Astrocyte (in vitro differentiated cells and primary cell): ENCODE measurements at regions not wholly inside any gene's neighbourhood (a gene's known extent, or its start where the extent isn't known, plus 50 kb on each side); places are given as distances from the start of the nearest gene placed in this dataset.
"Not testable (repeated sequence)": the region's sequence is repeated elsewhere in the genome, so short reads cannot be mapped to it uniquely, and the experiment has no call there.

Experiments used
- DNase-seq: peaks from one replicate; pipeline ENCODE4 v3.0.0-alpha.2; 2010; ENCODE audit warnings: low read depth
- FAIRE-seq: peaks from 2 replicates; lab custom pipeline; 2011; peaks lifted over from hg19 to GRCh38; lab: Jason Lieb, UNC
- H2AFZ ChIP-seq: 2 replicates; pipeline ENCODE4 v1.6.0; 2012; ENCODE audit warnings: low read depth, low read length, inconsistent platforms
- H3K27ac ChIP-seq: 2 replicates; pipeline ENCODE4 v1.5.1; 2011; ENCODE audit warnings: low read depth, low read length, inconsistent platforms
- H3K27me3 ChIP-seq: 2 replicates; pipeline ENCODE4 v1.6.0; 2011; ENCODE audit warnings: low read length, inconsistent platforms; ENCODE audit not compliant: insufficient read depth
- H3K36me3 ChIP-seq: 2 replicates; pipeline ENCODE4 v1.5.1; 2011; ENCODE audit warnings: low read length, inconsistent platforms; ENCODE audit not compliant: insufficient read depth
- H3K4me1 ChIP-seq: 2 replicates; pipeline ENCODE4 v1.5.1; 2011; ENCODE audit warnings: low read length, inconsistent platforms; ENCODE audit not compliant: insufficient read depth
- H3K4me2 ChIP-seq: 2 replicates; pipeline ENCODE4 v1.6.0; 2012; ENCODE audit warnings: low read length, inconsistent platforms
- H3K4me3 ChIP-seq: 2 replicates; pipeline ENCODE4 v1.5.1; 2011; ENCODE audit warnings: low read depth, mild to moderate bottlenecking, low read length, inconsistent platforms; ENCODE audit not compliant: insufficient read depth
- H3K79me2 ChIP-seq: 2 replicates; pipeline ENCODE4 v1.6.0; 2012; ENCODE audit warnings: mild to moderate bottlenecking, low read length, inconsistent platforms; ENCODE audit not compliant: insufficient read depth
- H3K9ac ChIP-seq: 2 replicates; pipeline ENCODE4 v1.6.0; 2012; ENCODE audit warnings: mild to moderate bottlenecking, low read length, inconsistent platforms
- H3K9me3 ChIP-seq: 2 replicates; pipeline ENCODE4 v1.5.1; 2012; ENCODE audit warnings: low read depth, mild to moderate bottlenecking, low read length, inconsistent platforms; ENCODE audit not compliant: insufficient read depth
- H4K20me1 ChIP-seq: 2 replicates; pipeline ENCODE4 v1.6.0; 2012; ENCODE audit warnings: low read length, inconsistent platforms; ENCODE audit not compliant: insufficient read depth
- H3K27ac Mint-ChIP-seq: one replicate; pipeline ENCODE4 v1.8.0; 2021; ENCODE audit warnings: mild to moderate bottlenecking, mixed read lengths; ENCODE audit not compliant: unreplicated experiment
- H3K27me3 Mint-ChIP-seq: one replicate; pipeline ENCODE4 v1.8.0; 2021; ENCODE audit warnings: low read depth, mixed read lengths; ENCODE audit not compliant: unreplicated experiment
- H3K36me3 Mint-ChIP-seq: one replicate; pipeline ENCODE4 v1.8.0; 2021; ENCODE audit warnings: low read depth, mixed read lengths; ENCODE audit not compliant: unreplicated experiment
- H3K4me1 Mint-ChIP-seq: one replicate; pipeline ENCODE4 v1.8.0; 2021; ENCODE audit warnings: low read depth, mixed read lengths; ENCODE audit not compliant: unreplicated experiment
- H3K4me3 Mint-ChIP-seq: one replicate; pipeline ENCODE4 v1.8.0; 2021; ENCODE audit warnings: mild to moderate bottlenecking, moderate library complexity, mixed read lengths; ENCODE audit not compliant: unreplicated experiment
- H3K9me3 Mint-ChIP-seq: one replicate; pipeline ENCODE4 v1.8.0; 2021; ENCODE audit warnings: mild to moderate bottlenecking, mixed read lengths; ENCODE audit not compliant: unreplicated experiment
- EZH2 ChIP-seq: IDR thresholded peaks from 2 replicates; pipeline ENCODE4 v1.6.1; 2012; ENCODE audit warnings: mild to moderate bottlenecking, low read length, inconsistent platforms; ENCODE audit not compliant: insufficient read depth
- TF ChIP-seq, protein P1 (sequence below): IDR thresholded peaks from 2 replicates; pipeline ENCODE4 v1.5.1; 2011; ENCODE audit warnings: low read depth, mild to moderate bottlenecking, inconsistent platforms, low read length, moderate library complexity; ENCODE audit not compliant: insufficient read depth

DNA sequence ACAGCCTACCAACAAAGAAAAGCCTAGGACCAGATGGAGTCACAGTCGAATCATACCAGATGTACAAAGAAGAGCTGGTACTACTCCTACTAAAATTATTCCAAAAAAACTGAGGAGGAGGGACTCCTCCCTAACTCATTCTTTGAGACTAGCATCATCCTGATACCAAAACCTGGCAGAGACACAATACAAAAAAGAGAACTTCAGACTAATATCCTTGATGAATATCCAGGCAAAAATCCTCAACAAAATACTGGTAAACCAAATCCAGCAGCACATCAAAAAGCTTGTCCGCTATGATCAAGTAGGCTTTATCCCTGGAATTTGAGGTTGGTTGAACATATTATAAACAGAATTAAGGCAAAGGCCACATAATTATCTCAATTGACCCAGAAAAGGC, 900.4 kb upstream of the ARRDC3 start:
- Mint-ChIP-seq H3K27me3 (no peaks in the 10 kb centered on the region), H3K9me3 (no peaks in the 10 kb centered on the region), H3K4me3 (no peak overlapping the region), H3K27ac (no peak overlapping the region), H3K36me3 (no peaks in the 10 kb centered on the region), H3K4me1 (no peaks in the 10 kb centered on the region)
- TF ChIP-seq, protein P1, sequence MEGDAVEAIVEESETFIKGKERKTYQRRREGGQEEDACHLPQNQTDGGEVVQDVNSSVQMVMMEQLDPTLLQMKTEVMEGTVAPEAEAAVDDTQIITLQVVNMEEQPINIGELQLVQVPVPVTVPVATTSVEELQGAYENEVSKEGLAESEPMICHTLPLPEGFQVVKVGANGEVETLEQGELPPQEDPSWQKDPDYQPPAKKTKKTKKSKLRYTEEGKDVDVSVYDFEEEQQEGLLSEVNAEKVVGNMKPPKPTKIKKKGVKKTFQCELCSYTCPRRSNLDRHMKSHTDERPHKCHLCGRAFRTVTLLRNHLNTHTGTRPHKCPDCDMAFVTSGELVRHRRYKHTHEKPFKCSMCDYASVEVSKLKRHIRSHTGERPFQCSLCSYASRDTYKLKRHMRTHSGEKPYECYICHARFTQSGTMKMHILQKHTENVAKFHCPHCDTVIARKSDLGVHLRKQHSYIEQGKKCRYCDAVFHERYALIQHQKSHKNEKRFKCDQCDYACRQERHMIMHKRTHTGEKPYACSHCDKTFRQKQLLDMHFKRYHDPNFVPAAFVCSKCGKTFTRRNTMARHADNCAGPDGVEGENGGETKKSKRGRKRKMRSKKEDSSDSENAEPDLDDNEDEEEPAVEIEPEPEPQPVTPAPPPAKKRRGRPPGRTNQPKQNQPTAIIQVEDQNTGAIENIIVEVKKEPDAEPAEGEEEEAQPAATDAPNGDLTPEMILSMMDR, result no peak
- no peak for TF ChIP-seq EZH2
- no peaks in the 10 kb centered on the region for H4K20me1 ChIP-seq
- no peak overlapping the region for H2AFZ ChIP-seq
- DNase-seq (peak; percentile 71), FAIRE-seq (no peak)
- H3K27ac ChIP-seq, result no peak overlapping the region
- no peaks in the 10 kb centered on the region for H3K36me3 ChIP-seq
- H3K79me2 ChIP-seq, result no peaks in the 10 kb centered on the region
- no peak overlapping the region for H3K4me2 ChIP-seq
- H3K9me3 ChIP-seq, result no peaks in the 10 kb centered on the region
- no peaks in the 10 kb centered on the region for H3K4me1 ChIP-seq
- no peak overlapping the region for H3K4me3 ChIP-seq
- no peaks in the 10 kb centered on the region for H3K27me3 ChIP-seq
- no peak overlapping the region for H3K9ac ChIP-seq

DNA sequence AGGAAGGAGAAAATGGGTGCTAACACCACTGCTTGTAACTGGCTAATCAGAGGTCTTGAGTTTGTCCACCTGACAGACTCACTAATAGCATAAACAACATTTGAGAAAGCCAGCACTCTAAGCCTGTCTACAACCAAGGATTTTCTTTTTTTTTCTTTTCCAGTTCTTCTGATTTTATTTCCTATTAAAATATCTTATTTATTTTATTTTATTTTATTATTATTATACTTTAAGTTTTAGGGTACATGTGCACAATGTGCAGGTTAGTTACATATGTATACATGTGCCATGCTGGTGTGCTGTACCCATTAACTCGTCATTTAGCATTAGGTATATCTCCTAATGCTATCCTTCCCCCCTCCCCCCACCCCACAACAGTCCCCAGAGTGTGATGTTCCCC, 888.6 kb upstream of the ARRDC3 start:
- H4K20me1 ChIP-seq, H2AFZ ChIP-seq, H3K27me3 Mint-ChIP-seq, H3K9me3 Mint-ChIP-seq, H3K4me3 ChIP-seq, H3K27ac Mint-ChIP-seq, H3K79me2 ChIP-seq, H3K9me3 ChIP-seq, H3K4me3 Mint-ChIP-seq, H3K4me1 ChIP-seq, FAIRE-seq, H3K27ac ChIP-seq, H3K9ac ChIP-seq, H3K27me3 ChIP-seq, H3K4me1 Mint-ChIP-seq, DNase-seq, H3K4me2 ChIP-seq, H3K36me3 ChIP-seq, H3K36me3 Mint-ChIP-seq: not testable (repeated sequence)

DNA sequence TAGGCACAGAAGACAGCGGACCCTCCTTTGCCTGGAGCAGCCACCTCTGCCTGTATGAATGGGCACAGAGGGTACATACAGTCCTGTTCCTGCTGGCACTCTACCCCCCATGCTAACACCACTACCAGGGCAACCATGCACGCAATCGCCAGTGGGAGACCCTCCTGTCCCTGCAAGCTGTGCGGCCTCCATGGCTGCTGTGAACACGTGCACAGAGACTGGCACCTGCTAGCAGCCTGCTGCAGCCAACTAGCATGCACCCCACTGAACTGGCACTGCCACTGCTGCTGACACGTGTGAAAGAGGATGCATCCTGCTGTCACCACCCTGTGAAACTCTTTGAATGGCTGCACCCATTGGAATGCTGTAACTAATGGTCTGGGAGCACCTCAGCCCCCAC, 885.2 kb upstream of the ARRDC3 start:
- no peak for DNase-seq

More for the DNA sequence above, 885.2 kb upstream of the ARRDC3 start:
- no peak for FAIRE-seq
- no peaks in the 10 kb centered on the region for H3K36me3 ChIP-seq
- H4K20me1 ChIP-seq, result no peaks in the 10 kb centered on the region
- H3K9ac ChIP-seq, result no peak overlapping the region
- no peak for TF ChIP-seq EZH2
- TF ChIP-seq, protein P1, result no peak
- no peak overlapping the region for H3K27ac Mint-ChIP-seq
- H3K4me3 Mint-ChIP-seq, result no peak overlapping the region
- H3K4me2 ChIP-seq, result no peak overlapping the region
- H3K27me3 ChIP-seq, result no peaks in the 10 kb centered on the region
- no peaks in the 10 kb centered on the region for H3K9me3 ChIP-seq
- no peaks in the 10 kb centered on the region for H3K9me3 Mint-ChIP-seq
- H3K36me3 Mint-ChIP-seq, result no peaks in the 10 kb centered on the region
- no peak overlapping the region for H3K4me3 ChIP-seq
- H3K79me2 ChIP-seq, result no peaks in the 10 kb centered on the region
- H2AFZ ChIP-seq, result no peak overlapping the region
- H3K4me1 Mint-ChIP-seq, result no peaks in the 10 kb centered on the region
- H3K4me1 ChIP-seq, result no peaks in the 10 kb centered on the region
- H3K27me3 Mint-ChIP-seq, result peaks cover 2% of the 10 kb centered on the region
- no peak overlapping the region for H3K27ac ChIP-seq
